Astrocyte of the cerebellum (primary cell): ENCODE measurements at regions not wholly inside any gene's neighbourhood (a gene's known extent, or its start where the extent isn't known, plus 50 kb on each side); places are given as distances from the start of the nearest gene placed in this dataset.

Experiments
- DNase-seq: peaks from one replicate; pipeline ENCODE4 v3.0.0-alpha.2; 2011; ENCODE audit warnings: low read depth
- H3K4me3 ChIP-seq: 2 replicates; pipeline ENCODE4 v1.5.1; 2011; ENCODE audit warnings: mild to moderate bottlenecking, low read depth, low read length, moderate library complexity
- in situ Hi-C: cut with HindIII; loops from 2 replicates; pipeline ENCODE4 v1.10.0; 2017; ENCODE audit warnings: low sequenced_read_pairs
- TF ChIP-seq, protein P1 (sequence below): IDR thresholded peaks from 2 replicates; pipeline ENCODE4 v1.5.1; 2012; ENCODE audit warnings: low read length, low read depth, moderate library complexity, mild to moderate bottlenecking; ENCODE audit errors: missing control alignments

DNA sequence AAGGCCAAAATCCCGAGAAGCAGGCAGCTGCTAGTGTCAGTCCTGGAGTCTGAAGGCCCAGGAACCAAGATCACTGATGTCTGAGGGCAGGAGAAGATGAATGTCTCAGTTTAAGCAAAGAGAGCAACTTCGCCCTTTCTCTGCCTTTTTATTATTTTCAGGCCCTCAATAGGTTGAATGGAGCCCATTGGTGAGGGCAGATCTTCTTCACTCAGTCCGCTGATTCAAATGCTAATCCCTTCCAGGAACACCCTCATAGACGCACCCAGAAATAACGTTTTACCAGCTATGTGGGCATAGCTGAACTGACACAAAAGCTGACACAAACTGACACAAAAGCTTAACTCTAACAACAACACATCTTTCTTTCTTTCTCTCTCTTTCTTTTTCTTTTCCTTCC is 78.0 kb upstream of the KCNJ3 start:
- TF ChIP-seq, protein P1, sequence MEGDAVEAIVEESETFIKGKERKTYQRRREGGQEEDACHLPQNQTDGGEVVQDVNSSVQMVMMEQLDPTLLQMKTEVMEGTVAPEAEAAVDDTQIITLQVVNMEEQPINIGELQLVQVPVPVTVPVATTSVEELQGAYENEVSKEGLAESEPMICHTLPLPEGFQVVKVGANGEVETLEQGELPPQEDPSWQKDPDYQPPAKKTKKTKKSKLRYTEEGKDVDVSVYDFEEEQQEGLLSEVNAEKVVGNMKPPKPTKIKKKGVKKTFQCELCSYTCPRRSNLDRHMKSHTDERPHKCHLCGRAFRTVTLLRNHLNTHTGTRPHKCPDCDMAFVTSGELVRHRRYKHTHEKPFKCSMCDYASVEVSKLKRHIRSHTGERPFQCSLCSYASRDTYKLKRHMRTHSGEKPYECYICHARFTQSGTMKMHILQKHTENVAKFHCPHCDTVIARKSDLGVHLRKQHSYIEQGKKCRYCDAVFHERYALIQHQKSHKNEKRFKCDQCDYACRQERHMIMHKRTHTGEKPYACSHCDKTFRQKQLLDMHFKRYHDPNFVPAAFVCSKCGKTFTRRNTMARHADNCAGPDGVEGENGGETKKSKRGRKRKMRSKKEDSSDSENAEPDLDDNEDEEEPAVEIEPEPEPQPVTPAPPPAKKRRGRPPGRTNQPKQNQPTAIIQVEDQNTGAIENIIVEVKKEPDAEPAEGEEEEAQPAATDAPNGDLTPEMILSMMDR: no peak
- in situ Hi-C loops: no loop called here
- H3K4me3 ChIP-seq: no peak overlapping the region
- DNase-seq: no peak

- no peak overlapping the region for H3K4me3 ChIP-seq
- in situ Hi-C loops: no loop called here
- TF ChIP-seq, protein P1: peak; percentile 84
- DNase-seq: peak; percentile 31
Observed at GRCh38 chr2:154623819-154624218, 74.7 kb upstream of the KCNJ3 start.

- H3K4me3 ChIP-seq: no peak overlapping the region
- TF ChIP-seq, protein P1: no peak
- in situ Hi-C loops: no loop called here
- DNase-seq: peak; percentile 13
Observed at GRCh38 chr2:154637456-154637855, 61.0 kb upstream of the KCNJ3 start.

GRCh38 chr2:154638783-154639182 is 59.7 kb upstream of the KCNJ3 start:
- in situ Hi-C loops: no loop called here

GRCh38 chr2:154640000-154640399 is 58.5 kb upstream of the KCNJ3 start:
- in situ Hi-C loops: no loop called here
- no peak for DNase-seq
- TF ChIP-seq, protein P1: no peak
- H3K4me3 ChIP-seq: no peak overlapping the region

More at GRCh38 chr2:154638783-154639182, 59.7 kb upstream of the KCNJ3 start:
- TF ChIP-seq, protein P1: no peak
- DNase-seq: no peak
- no peak overlapping the region for H3K4me3 ChIP-seq
